ENCODE measurements at regions not wholly inside any gene's neighbourhood (a gene's known extent, or its start where the extent isn't known, plus 50 kb on each side); places are given as distances from the start of the nearest gene placed in this dataset.

DNA sequence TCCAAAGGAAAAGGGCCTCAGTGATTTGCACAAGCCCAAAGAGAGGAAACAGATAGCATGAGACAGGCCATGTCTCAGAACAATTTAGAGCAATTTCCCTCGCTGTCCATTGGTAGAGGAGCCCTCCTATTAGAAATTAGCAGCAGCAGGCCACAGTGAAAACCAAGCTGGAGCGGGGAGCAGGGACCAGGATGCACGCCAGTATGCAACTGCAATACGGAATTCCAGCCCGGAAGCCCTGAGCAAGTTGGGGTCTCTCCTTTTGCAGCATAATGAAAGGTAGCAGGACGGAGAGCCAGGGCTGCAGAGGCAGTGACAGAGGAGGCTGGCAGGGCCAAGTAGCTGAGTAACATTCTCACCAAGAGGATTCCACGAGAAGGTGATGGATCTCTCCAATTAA, 84.9 kb upstream of the CLMN start:
- TF ChIP-seq CREB1 (CRISPR knock-in tag; IDR thresholded peaks at IDR 0.05; ENCODE audit: low read depth), result no peak
- TF ChIP-seq, protein P1, sequence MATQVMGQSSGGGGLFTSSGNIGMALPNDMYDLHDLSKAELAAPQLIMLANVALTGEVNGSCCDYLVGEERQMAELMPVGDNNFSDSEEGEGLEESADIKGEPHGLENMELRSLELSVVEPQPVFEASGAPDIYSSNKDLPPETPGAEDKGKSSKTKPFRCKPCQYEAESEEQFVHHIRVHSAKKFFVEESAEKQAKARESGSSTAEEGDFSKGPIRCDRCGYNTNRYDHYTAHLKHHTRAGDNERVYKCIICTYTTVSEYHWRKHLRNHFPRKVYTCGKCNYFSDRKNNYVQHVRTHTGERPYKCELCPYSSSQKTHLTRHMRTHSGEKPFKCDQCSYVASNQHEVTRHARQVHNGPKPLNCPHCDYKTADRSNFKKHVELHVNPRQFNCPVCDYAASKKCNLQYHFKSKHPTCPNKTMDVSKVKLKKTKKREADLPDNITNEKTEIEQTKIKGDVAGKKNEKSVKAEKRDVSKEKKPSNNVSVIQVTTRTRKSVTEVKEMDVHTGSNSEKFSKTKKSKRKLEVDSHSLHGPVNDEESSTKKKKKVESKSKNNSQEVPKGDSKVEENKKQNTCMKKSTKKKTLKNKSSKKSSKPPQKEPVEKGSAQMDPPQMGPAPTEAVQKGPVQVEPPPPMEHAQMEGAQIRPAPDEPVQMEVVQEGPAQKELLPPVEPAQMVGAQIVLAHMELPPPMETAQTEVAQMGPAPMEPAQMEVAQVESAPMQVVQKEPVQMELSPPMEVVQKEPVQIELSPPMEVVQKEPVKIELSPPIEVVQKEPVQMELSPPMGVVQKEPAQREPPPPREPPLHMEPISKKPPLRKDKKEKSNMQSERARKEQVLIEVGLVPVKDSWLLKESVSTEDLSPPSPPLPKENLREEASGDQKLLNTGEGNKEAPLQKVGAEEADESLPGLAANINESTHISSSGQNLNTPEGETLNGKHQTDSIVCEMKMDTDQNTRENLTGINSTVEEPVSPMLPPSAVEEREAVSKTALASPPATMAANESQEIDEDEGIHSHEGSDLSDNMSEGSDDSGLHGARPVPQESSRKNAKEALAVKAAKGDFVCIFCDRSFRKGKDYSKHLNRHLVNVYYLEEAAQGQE (IDR thresholded peaks at IDR 0.05; ENCODE audit: unreplicated experiment), result no peak
